ENCODE measurements at regions not wholly inside any gene's neighbourhood (a gene's known extent, or its start where the extent isn't known, plus 50 kb on each side); places are given as distances from the start of the nearest gene placed in this dataset.
A peak's percentile ranks its signal among the peaks of the same experiment; 100 is the strongest.

- H3K9me3 ChIP-seq = no peaks in the 10 kb centered on the region
- no peak for DNase-seq
- intact Hi-C loops (cut with DNase I) = no loop called here
- H3K4me3 ChIP-seq = no peak overlapping the region
- TF ChIP-seq CTCF (IDR thresholded peaks at IDR 0.05) = no peak
- no peak overlapping the region for H3K27ac ChIP-seq
- no peaks in the 10 kb centered on the region for H3K27me3 ChIP-seq
- peaks cover 2% of the 10 kb centered on the region for H3K4me1 ChIP-seq
- ATAC-seq = no peak
- H3K36me3 ChIP-seq = no peaks in the 10 kb centered on the region
Observed at GRCh38 chr10:61278556-61278955, 174.6 kb downstream of the TMEM26 start.

- H3K4me3 ChIP-seq = no peak overlapping the region
- intact Hi-C loops (cut with DNase I) = no loop called here
- H3K9me3 ChIP-seq = no peaks in the 10 kb centered on the region
- no peak for DNase-seq
- no peaks in the 10 kb centered on the region for H3K36me3 ChIP-seq
- no peaks in the 10 kb centered on the region for H3K4me1 ChIP-seq
- no peaks in the 10 kb centered on the region for H3K27me3 ChIP-seq
- no peak for ATAC-seq
- H3K27ac ChIP-seq = no peak overlapping the region
- TF ChIP-seq CTCF (IDR thresholded peaks at IDR 0.05) = no peak
Observed at GRCh38 chr10:61272781-61273180, 180.4 kb downstream of the TMEM26 start.

GRCh38 chr10:61271127-61271780 lies 181.9 kb downstream of the TMEM26 start:
- Histone ChIP-seq H3K9me3 (no peaks in the 10 kb centered on the region), H3K4me3 (no peak overlapping the region), H3K36me3 (no peaks in the 10 kb centered on the region), H3K27me3 (no peaks in the 10 kb centered on the region), H3K4me1 (no peaks in the 10 kb centered on the region), H3K27ac (no peak overlapping the region)
- DNase-seq (no peak), ATAC-seq (peak; percentile 92)
- peak; percentile 21 for TF ChIP-seq CTCF (IDR thresholded peaks at IDR 0.05)
- intact Hi-C loops (cut with DNase I) = no loop called here

- Histone ChIP-seq H3K4me3 (no peak overlapping the region), H3K27me3 (no peaks in the 10 kb centered on the region), H3K27ac (no peak overlapping the region), H3K36me3 (no peaks in the 10 kb centered on the region), H3K4me1 (no peaks in the 10 kb centered on the region), H3K9me3 (no peaks in the 10 kb centered on the region)
- DNase-seq (no peak), ATAC-seq (no peak)
- TF ChIP-seq CTCF (IDR thresholded peaks at IDR 0.05) = no peak
- intact Hi-C loops (cut with DNase I) = no loop called here
Observed at GRCh38 chr10:61263518-61263917, 189.7 kb downstream of the TMEM26 start.

- ATAC-seq = no peak
- no peaks in the 10 kb centered on the region for H3K9me3 ChIP-seq
- no peak for DNase-seq
- no peaks in the 10 kb centered on the region for H3K36me3 ChIP-seq
- intact Hi-C loops (cut with DNase I) = no loop called here
- no peak overlapping the region for H3K4me3 ChIP-seq
- no peak for TF ChIP-seq CTCF (IDR thresholded peaks at IDR 0.05)
- H3K27me3 ChIP-seq = no peaks in the 10 kb centered on the region
- H3K27ac ChIP-seq = no peak overlapping the region
- no peaks in the 10 kb centered on the region for H3K4me1 ChIP-seq
Observed at GRCh38 chr10:61262486-61263261, 190.5 kb downstream of the TMEM26 start.

Data from upper lobe of right lung (tissue), 1 donor.